GM10248 (cell line): ENCODE measurements at regions not wholly inside any gene's neighbourhood (a gene's known extent, or its start where the extent isn't known, plus 50 kb on each side); places are given as distances from the start of the nearest gene placed in this dataset.

ENCODE experiments used
- CTCF ChIA-PET: fragments of 300-600 bp; sonication (Branson Sonifier 250); formaldehyde crosslinking; extraction: SDS; loops from one replicate; lab custom pipeline; 2021; ENCODE audit warnings: antibody characterized with exemption; lab: Yijun Ruan, JAX
- POLR2A ChIA-PET: fragments of 350-650 bp; sonication (Branson Sonifier 250); formaldehyde crosslinking; extraction: SDS; loops from one replicate; lab custom pipeline; 2020; ENCODE audit warnings: antibody characterized with exemption; lab: Yijun Ruan, JAX
- DNase-seq: peaks from one replicate; pipeline ENCODE4 v3.0.0; 2012; ENCODE audit errors: extremely low spot score
- CTCF ChIP-seq: IDR thresholded peaks from 2 replicates; pipeline ENCODE4 v1.5.1; 2012; ENCODE audit warnings: mild to moderate bottlenecking, low read depth; ENCODE audit errors: extremely low read depth, missing control alignments, control extremely low read depth

- TF ChIP-seq CTCF = no peak
- ChIA-PET POLR2A (no interaction called here), CTCF (interaction anchor here (0.9 to 1.4 kb wide), 2 partner anchors 12 to 18 kb away, joined by 3 to 4 read pairs; no protein-coding TSS in a partner anchor)
- no peak for DNase-seq
Observed at GRCh38 chr2:117067900-117068299, 746.6 kb upstream of the DDX18 start.

- no peak for TF ChIP-seq CTCF
- ChIA-PET CTCF (interaction anchor here (0.9 to 1.4 kb wide), 2 partner anchors 13 to 19 kb away, joined by 3 to 4 read pairs; no protein-coding TSS in a partner anchor), POLR2A (no interaction called here)
- DNase-seq = no peak
Observed at GRCh38 chr2:117068371-117068770, 746.1 kb upstream of the DDX18 start.

GRCh38 chr2:117071556-117072102, 742.9 kb upstream of the DDX18 start:
- POLR2A ChIA-PET = no interaction called here

GRCh38 chr2:117074756-117075155, 739.7 kb upstream of the DDX18 start:
- CTCF ChIA-PET = interaction anchor here (0.6 to 0.7 kb wide), 2 partner anchors 10 to 15 kb away, joined by 3 read pairs; no protein-coding TSS in a partner anchor
- DNase-seq = no peak
- TF ChIP-seq CTCF = no peak
- POLR2A ChIA-PET = no interaction called here

More at GRCh38 chr2:117071556-117072102, 742.9 kb upstream of the DDX18 start:
- CTCF ChIA-PET = interaction anchor here (0.8 kb wide), 1 partner anchor 80 kb away, joined by 3 read pairs; no protein-coding TSS in a partner anchor
- TF ChIP-seq CTCF = no peak
- DNase-seq = no peak

GRCh38 chr2:117085256-117085655, 729.2 kb upstream of the DDX18 start:
- CTCF ChIA-PET = interaction anchor here (1.1 to 1.3 kb wide), 2 partner anchors 7 to 10 kb away, joined by 3 read pairs; no protein-coding TSS in a partner anchor
- POLR2A ChIA-PET = no interaction called here
- TF ChIP-seq CTCF = no peak
- DNase-seq = no peak

GRCh38 chr2:117085737-117086136, 728.8 kb upstream of the DDX18 start:
- TF ChIP-seq CTCF = no peak
- ChIA-PET CTCF (no interaction called here), POLR2A (no interaction called here)
- DNase-seq = no peak
